Midbrain (tissue), 1 donor: ENCODE measurements at regions not wholly inside any gene's neighbourhood (a gene's known extent, or its start where the extent isn't known, plus 50 kb on each side); places are given as distances from the start of the nearest gene placed in this dataset.
"Not testable (repeated sequence)": the region's sequence is repeated elsewhere in the genome, so short reads cannot be mapped to it uniquely, and the experiment has no call there.

Experiments
- DNase-seq: peaks from one replicate; lab custom pipeline; 2025; lab: John Stamatoyannopoulos, UW

DNA sequence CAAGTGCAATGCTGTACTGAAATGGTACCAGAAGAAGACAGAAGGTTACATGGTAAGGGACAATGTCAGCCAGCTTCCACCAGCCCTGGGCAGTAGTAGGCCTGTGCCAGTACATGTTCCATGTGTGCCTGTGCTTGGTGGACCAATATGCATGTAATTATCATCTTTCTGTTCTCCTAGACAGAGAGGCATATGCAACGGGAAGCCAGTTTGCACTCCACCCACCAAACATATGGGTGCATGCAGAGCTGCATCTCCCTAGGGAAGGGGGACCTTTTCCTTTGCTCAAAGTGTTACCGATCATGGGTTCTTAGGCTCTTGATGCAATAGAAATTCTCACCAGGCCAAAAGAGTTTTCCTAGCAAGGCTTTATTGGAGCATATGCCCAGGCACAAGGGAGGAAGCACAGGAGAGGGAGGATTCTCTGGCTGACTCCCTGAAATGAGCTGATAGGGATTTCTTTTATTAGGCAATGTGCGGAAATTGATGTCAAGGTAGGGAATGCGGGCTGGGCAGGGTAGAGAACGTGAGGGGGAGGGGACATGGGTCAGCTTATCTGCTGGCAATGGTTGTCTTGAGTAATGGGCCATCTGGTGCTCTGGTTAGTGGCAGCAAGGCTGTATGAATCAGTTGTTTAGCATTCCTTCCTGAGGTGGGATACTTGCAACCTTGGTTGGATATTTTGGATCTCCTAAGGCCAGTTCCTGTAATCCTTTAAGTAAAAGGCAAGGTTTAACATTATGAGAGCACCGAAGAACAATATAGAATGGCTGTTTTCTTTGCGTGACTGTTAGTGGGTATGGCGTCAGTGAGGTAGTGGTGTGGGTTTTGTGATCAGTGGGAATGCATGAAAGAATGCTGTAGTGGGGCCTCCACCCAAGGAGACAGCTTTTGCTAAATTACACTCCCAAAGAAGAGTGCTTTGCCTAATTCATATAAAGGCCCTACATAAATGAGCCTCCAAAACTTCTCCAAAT, 102.5 kb downstream of the CDRT15L2 start:
- not testable (repeated sequence) for DNase-seq

GRCh38 chr17:20683651-20684229, 104.2 kb downstream of the CDRT15L2 start:
- DNase-seq: not testable (repeated sequence)

DNA sequence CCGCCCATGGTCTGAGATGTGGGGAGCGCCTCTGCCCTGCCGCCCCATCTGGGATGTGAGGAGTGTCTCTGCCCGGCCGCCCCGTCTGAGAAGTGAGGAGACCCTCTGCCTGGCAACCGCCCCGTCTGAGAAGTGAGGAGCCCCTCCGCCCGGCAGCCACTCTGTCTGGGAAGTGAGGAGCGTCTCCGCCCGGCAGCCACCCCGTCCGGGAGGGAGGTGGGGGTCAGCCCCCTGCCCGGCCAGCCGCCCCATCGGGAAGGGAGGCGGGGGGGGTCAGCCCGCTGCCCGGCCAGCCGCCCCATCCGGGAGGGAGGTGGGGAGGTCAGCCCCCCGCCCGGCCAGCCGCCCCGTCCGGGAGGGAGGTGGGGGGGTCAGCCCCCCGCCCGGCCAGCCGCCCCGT, 105.5 kb downstream of the CDRT15L2 start:
- DNase-seq: not testable (repeated sequence)

DNA sequence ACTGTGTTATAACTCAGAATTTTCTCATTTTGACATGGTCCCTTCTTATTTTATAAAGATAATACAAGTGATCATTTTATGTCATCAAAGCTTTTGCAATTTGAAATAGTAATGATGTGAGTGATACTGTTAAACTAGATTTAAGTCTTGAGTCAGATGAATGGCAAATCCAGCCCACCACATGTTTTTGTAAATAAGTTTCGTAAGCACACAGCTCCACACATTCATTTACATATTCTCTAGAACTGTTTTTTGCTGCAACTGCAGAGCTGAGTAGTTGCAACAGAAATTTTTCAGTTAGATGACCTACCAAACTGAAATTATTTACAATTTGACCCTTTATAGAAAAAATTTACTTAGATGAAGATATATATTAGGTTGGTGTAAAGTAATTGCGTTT, 108.1 kb downstream of the CDRT15L2 start:
- not testable (repeated sequence) for DNase-seq

- not testable (repeated sequence) for DNase-seq
These were observed 109.7 kb downstream of the CDRT15L2 start for GRCh38 chr17:20689170-20689749.

GRCh38 chr17:20692706-20693105, 113.2 kb downstream of the CDRT15L2 start:
- not testable (repeated sequence) for DNase-seq

DNA sequence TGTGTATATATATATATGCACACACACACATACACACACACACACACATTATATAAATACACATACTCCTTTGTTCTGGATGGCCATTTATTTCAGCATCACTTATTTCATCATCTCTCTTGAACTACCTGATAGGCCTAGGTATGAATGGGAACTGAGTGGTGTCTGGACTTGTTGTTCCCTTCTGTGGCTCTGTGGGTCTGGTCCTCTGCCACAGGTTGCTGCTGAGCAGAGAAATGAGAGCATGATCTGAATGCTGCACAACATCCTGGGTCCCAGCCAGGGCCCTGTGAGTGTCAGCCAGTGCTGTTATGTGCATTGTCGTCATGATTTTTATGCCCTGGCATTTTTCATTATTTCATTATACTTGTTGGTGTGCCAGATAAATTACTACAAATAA, 116.3 kb downstream of the CDRT15L2 start:
- not testable (repeated sequence) for DNase-seq

GRCh38 chr17:20698463-20699206, 119.1 kb downstream of the CDRT15L2 start:
- not testable (repeated sequence) for DNase-seq

DNA sequence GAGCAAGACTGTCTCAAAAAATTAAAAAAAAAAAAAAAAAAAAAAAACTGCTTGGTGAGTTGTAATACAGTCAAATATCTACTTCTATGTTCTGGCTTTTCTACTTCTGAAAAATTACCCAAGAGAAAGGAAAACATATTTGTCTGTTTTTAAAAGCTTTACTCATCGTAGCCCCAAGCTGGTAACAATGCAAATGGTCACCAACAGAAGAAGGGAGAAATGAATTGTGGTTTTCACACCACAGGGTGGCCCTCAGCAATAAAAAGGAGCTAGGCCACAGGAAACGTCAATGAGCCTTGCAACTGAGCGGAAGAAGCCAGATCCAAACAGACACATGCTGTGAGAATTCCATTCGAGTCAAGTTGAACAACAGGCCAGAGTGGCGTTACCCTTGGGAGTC, 121.0 kb downstream of the CDRT15L2 start:
- DNase-seq: not testable (repeated sequence)

GRCh38 chr17:20701366-20701765, 121.8 kb downstream of the CDRT15L2 start:
- DNase-seq: not testable (repeated sequence)

DNA sequence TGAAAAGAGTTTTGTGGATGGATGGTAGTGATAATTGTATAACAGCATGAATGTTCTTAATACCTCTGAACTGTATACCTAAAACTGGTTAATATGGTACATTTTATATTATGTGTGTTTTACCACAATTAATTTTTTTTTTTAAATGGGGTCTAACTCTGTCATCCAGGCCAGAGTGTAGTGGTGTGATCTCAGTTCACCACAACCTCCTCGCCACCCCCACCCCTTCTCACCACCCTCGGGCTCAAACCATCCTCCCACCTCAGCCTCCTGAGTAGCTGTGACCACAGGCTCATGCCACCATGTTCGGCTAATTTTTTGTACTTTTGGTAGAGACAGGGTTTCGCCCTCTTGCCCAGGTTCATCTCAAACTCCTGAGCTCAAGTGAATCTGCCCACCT, 123.2 kb downstream of the CDRT15L2 start:
- DNase-seq: no peak

DNA sequence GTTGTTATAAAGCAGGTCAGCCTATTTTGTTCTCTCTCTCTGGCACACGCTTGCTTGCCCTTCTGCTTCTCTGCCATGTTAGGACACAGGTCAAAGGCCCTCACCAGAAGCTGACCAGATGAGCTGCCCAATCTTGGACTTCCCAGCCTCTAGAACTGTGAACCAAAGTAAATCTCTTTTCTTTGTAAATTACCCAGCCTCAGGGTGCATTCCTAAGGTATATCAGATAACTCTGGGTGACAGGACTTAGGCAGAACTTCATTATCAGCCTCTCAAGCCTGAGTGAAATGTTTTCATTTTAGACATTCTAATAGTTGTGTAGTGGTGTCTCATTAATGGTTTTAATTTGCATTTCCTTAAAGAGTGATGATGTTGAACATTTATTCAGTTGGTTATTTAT, 124.3 kb downstream of the CDRT15L2 start:
- no peak for DNase-seq

GRCh38 chr17:20705186-20705585, 125.7 kb downstream of the CDRT15L2 start:
- DNase-seq: not testable (repeated sequence)

GRCh38 chr17:20706751-20707373, 127.3 kb downstream of the CDRT15L2 start:
- DNase-seq: no peak

DNA sequence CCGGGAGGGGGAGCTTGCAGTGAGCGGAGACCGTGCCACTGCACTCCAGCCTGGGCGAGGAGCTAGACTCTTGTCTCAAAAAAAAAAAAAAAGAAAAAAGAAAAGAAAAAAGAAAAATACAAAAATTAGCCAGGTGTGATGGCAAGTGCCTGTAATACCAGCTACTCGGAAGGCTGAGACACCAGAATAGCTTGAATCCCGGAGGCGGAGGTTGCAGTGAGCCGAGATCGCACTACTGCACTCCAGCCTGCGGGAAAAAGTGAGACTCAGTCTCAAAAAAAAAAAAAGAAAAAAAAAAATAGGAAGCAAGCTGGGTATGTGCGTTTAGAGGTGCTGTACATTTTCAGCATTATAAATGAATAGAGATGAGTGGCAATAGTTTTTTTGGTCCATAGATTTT, 129.3 kb downstream of the CDRT15L2 start:
- DNase-seq: not testable (repeated sequence)

- DNase-seq: not testable (repeated sequence)
These were observed 137.0 kb downstream of the CDRT15L2 start for GRCh38 chr17:20716481-20716880.

GRCh38 chr17:20721171-20721570, 141.6 kb downstream of the CDRT15L2 start:
- no peak for DNase-seq

DNA sequence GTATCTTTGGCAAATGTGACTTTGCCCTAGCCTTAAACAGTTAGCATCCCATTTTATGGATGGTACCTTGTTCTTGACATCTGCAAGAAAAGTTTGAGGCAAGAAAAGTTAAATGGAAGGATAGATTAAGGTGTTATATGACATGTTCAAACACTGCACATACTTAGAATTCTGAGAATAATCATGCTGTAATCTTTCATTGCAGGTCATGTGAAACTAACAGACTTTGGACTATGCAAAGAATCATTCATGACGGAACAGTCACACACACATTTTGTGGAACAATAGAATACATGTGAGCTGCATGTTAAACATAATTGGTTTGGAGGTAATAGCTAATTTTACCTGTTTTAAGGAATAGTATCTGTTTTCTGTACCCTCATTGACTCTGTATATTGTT, 144.9 kb downstream of the CDRT15L2 start:
- not testable (repeated sequence) for DNase-seq

- DNase-seq: not testable (repeated sequence)
These were observed 147.7 kb downstream of the CDRT15L2 start for GRCh38 chr17:20727201-20727600.

DNA sequence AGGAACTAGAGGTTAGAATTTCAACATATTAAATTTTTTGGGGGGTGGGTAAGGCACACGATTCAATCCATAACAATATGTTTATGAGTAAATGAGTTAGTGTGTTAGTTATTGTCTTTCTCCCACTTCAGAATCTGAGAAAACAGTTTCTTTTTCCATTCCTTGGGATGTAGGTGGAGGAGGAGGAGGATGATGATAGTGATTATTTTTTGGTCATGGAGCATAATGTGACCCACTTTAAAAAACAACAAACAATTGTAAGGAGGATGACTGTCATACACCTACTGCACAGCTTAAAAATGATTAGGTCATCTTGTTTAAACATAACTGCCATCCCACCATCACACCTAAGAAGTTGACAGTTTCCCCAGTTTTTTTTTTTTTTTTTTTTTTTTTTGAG, 148.7 kb downstream of the CDRT15L2 start:
- DNase-seq: no peak

- not testable (repeated sequence) for DNase-seq
These were observed 151.6 kb downstream of the CDRT15L2 start for GRCh38 chr17:20731131-20731530.
